HG03139 (cell line): ENCODE measurements at regions not wholly inside any gene's neighbourhood (a gene's known extent, or its start where the extent isn't known, plus 50 kb on each side); places are given as distances from the start of the nearest gene placed in this dataset.

Experiments
- ATAC-seq: cut with Tn5 transposase; IDR thresholded peaks from one replicate; pipeline ENCODE4 v1.9.1; 2021; ENCODE audit not compliant: unreplicated experiment

GRCh38 chr16:62105244-62105643 is 69.0 kb upstream of the CDH8 start:
- ATAC-seq: no peak

GRCh38 chr16:62102588-62102987 is 66.3 kb upstream of the CDH8 start:
- no peak for ATAC-seq

- no peak for ATAC-seq
These were observed 64.4 kb upstream of the CDH8 start for GRCh38 chr16:62100651-62101050.

GRCh38 chr16:62089715-62090114 is 53.5 kb upstream of the CDH8 start:
- ATAC-seq: no peak

- ATAC-seq: no peak
These were observed 52.6 kb upstream of the CDH8 start for GRCh38 chr16:62088731-62089410.
